GM12878 (cell line): ENCODE measurements at regions not wholly inside any gene's neighbourhood (a gene's known extent, or its start where the extent isn't known, plus 50 kb on each side); places are given as distances from the start of the nearest gene placed in this dataset.

Source experiments
- ATAC-seq: fragments of 200-7000 bp; cut with Tn5 transposase; 3 replicates; pipeline ENCODE4 v1.9.1; 2020; ENCODE audit warnings: mild to moderate bottlenecking, moderate library complexity
- BruUV-seq: library from RNA; stranded (reverse); fragments of 400-500 nt; replicated peaks from 2 replicates; lab custom pipeline; 2021; lab: Mats Ljungman, UMichigan
- CTCF ChIA-PET: fragments of 300-600 bp; sonication (Branson Sonifier 250); formaldehyde crosslinking; extraction: SDS; loops from one replicate; lab custom pipeline; 2021; ENCODE audit warnings: inconsistent platforms; lab: Yijun Ruan, JAX
- POLR2A ChIA-PET: fragments of 350-600 bp; formaldehyde crosslinking; extraction: SDS; loops from one replicate; lab custom pipeline; 2021; ENCODE audit warnings: inconsistent platforms; lab: Charles Lee
- RAD21 ChIA-PET: fragments of 300-600 bp; sonication (Branson Sonifier 250); formaldehyde crosslinking; loops from one replicate; lab custom pipeline; 2023; ENCODE audit warnings: antibody characterized with exemption; ENCODE audit not compliant: unreplicated experiment; lab: Charles Lee
- SMC1A ChIA-PET: fragments of 300-600 bp; sonication (Branson Sonifier 250); formaldehyde crosslinking; loops from one replicate; lab custom pipeline; 2023; ENCODE audit not compliant: unreplicated experiment, uncharacterized antibody; lab: Charles Lee
- DNase-seq: peaks from one replicate; pipeline ENCODE4 v3.0.0-alpha.2; 2011; ENCODE audit warnings: low read depth, low spot score
- FAIRE-seq: peaks from 3 replicates; lab custom pipeline; 2011; peaks lifted over from hg19 to GRCh38; lab: Jason Lieb, UNC
- H2AFZ ChIP-seq: 2 replicates; pipeline ENCODE4 v1.6.0; 2011; ENCODE audit warnings: low read depth, low read length, control low read depth; ENCODE audit not compliant: control insufficient read depth
- H3K27ac ChIP-seq: 2 replicates; pipeline ENCODE4 v1.5.1; 2011; ENCODE audit warnings: control low read depth; ENCODE audit not compliant: control insufficient read depth, insufficient read depth
- H3K27me3 ChIP-seq, 2 experiments: replicated peaks in 1 of 2; 2 replicates each; pipeline versions ENCODE4 v1.6.0 to v1.6.1; 2011; ENCODE audit warnings: low read length in 1 of 2; ENCODE audit not compliant: control insufficient read depth in 2 of 2, insufficient read depth in 2 of 2
- H3K36me3 ChIP-seq, 2 experiments: 2 replicates each; pipeline ENCODE4 v1.5.1; 2011; ENCODE audit warnings: low read length in 1 of 2; ENCODE audit not compliant: control insufficient read depth in 2 of 2, insufficient read depth in 2 of 2
- H3K4me1 ChIP-seq: 2 replicates; pipeline ENCODE4 v1.6.1; 2011; ENCODE audit warnings: mild to moderate bottlenecking, low read length, moderate library complexity, mixed read lengths; ENCODE audit not compliant: control insufficient read depth, insufficient read depth
- H3K4me2 ChIP-seq: 2 replicates; pipeline ENCODE4 v1.6.0; 2011; ENCODE audit warnings: control low read depth; ENCODE audit not compliant: control insufficient read depth, insufficient read depth
- H3K4me3 ChIP-seq: fragments of 200-600 bp; sonication (generic); 2 replicates; pipeline ENCODE4 v1.5.1; 2016
- H3K79me2 ChIP-seq: 2 replicates; pipeline ENCODE4 v1.6.0; 2011; ENCODE audit warnings: low read length; ENCODE audit not compliant: control insufficient read depth, insufficient read depth
- H3K9ac ChIP-seq: 2 replicates; pipeline ENCODE4 v1.8.0; 2011; ENCODE audit warnings: low read length, control low read depth, mixed read lengths; ENCODE audit not compliant: control insufficient read depth, insufficient read depth
- H3K9me3 ChIP-seq: replicated peaks from 3 replicates; pipeline ENCODE4 v1.5.1; 2011; ENCODE audit warnings: mild to moderate bottlenecking, low read length; ENCODE audit not compliant: control insufficient read depth, insufficient read depth
- H4K20me1 ChIP-seq: 2 replicates; pipeline ENCODE4 v1.6.0; 2011; ENCODE audit not compliant: control insufficient read depth, insufficient read depth
- BRCA1 ChIP-seq: IDR thresholded peaks from 2 replicates; pipeline ENCODE4 v1.6.1; 2011; ENCODE audit warnings: low read depth, low read length, improper control_type of control experiment
- CHD4 ChIP-seq: fragments of 200-600 bp; sonication (generic); IDR thresholded peaks from 2 replicates; pipeline ENCODE4 v1.6.1; 2016; ENCODE audit warnings: mild to moderate bottlenecking
- CREM ChIP-seq: IDR thresholded peaks from 2 replicates; pipeline ENCODE4 v1.6.1; 2014; ENCODE audit warnings: antibody characterized with exemption, low read depth
- EGR1 ChIP-seq, 2 experiments: IDR thresholded peaks; 1 replicate in 1 of 2; 2 replicates in 1 of 2; pipeline ENCODE4 v1.6.1; 2011 to 2012; ENCODE audit warnings: low read depth in 2 of 2, low read length in 2 of 2, borderline replicate concordance in 1 of 2, mild to moderate bottlenecking in 1 of 2, moderate library complexity in 1 of 2
- EZH2 ChIP-seq: IDR thresholded peaks from 2 replicates; pipeline ENCODE4 v1.6.1; 2012; ENCODE audit warnings: low read depth, mild to moderate bottlenecking, control low read depth, inconsistent platforms, low read length, borderline replicate concordance; ENCODE audit not compliant: control insufficient read depth
- GATAD2B ChIP-seq: fragments of 450-650 bp; conservative IDR thresholded peaks from 2 replicates; pipeline ENCODE4 v1.6.1; 2017; ENCODE audit warnings: low read depth, mild to moderate bottlenecking, moderate library complexity
- HDAC2 ChIP-seq: fragments of 200-600 bp; sonication (generic); IDR thresholded peaks from 2 replicates; pipeline ENCODE4 v1.6.1; 2017
- MYB ChIP-seq: fragments of 150-350 bp; IDR thresholded peaks from 2 replicates; pipeline ENCODE4 v1.6.1; 2014; ENCODE audit warnings: mild to moderate bottlenecking, low read depth, low read length, borderline replicate concordance
- PAX8 ChIP-seq: fragments of 450-650 bp; IDR thresholded peaks from 2 replicates; pipeline ENCODE4 v1.6.1; 2017; ENCODE audit warnings: mild to moderate bottlenecking, moderate library complexity
- PML ChIP-seq: IDR thresholded peaks from 2 replicates; pipeline ENCODE4 v1.6.1; 2012; ENCODE audit warnings: low read length, inconsistent platforms
- POLR2AphosphoS5 ChIP-seq: IDR thresholded peaks from 2 replicates; pipeline ENCODE4 v1.6.1; 2011; ENCODE audit warnings: mild to moderate bottlenecking, low read length, inconsistent platforms
- POU2F2 ChIP-seq: IDR thresholded peaks from 3 replicates; pipeline ENCODE4 v1.6.1; 2011; ENCODE audit warnings: low read depth, mild to moderate bottlenecking, low read length, borderline replicate concordance
- RFX5 ChIP-seq: IDR thresholded peaks from 2 replicates; pipeline ENCODE4 v1.6.1; 2011; ENCODE audit warnings: low read depth, low read length, improper control_type of control experiment
- SIX5 ChIP-seq: IDR thresholded peaks from 2 replicates; pipeline ENCODE4 v1.6.1; 2011; ENCODE audit warnings: mild to moderate bottlenecking, low read depth, low read length, moderate library complexity; ENCODE audit not compliant: severe bottlenecking
- SPI1 ChIP-seq: IDR thresholded peaks from 2 replicates; pipeline ENCODE4 v1.6.1; 2011; ENCODE audit warnings: low read depth, mild to moderate bottlenecking, low read length, moderate library complexity, borderline replicate concordance; ENCODE audit not compliant: insufficient read depth
- TCF12 ChIP-seq: IDR thresholded peaks from 2 replicates; pipeline ENCODE4 v1.6.1; 2011; ENCODE audit warnings: low read depth, mild to moderate bottlenecking, low read length
- YY1 ChIP-seq: IDR thresholded peaks from 2 replicates; pipeline ENCODE4 v1.6.1; 2011; ENCODE audit warnings: low read depth, mild to moderate bottlenecking, low read length
- WGBS: methylation state at CpG from one replicate; pipeline ENCODE4 v1.1.6; 2016; ENCODE audit warnings: low lambda C conversion rate; ENCODE audit not compliant: insufficient replicate concordance, insufficient coverage; ENCODE audit errors: missing lambda C conversion rate; 5-methylcytosine and 5-hydroxymethylcytosine counted together
- in situ Hi-C: fragments of 300-500 bp; cut with MboI; formaldehyde crosslinking; loops from 9 replicates; pipeline ENCODE4 v1.14.3; 2018; ENCODE audit warnings: mixed read lengths
- intact Hi-C: fragments of 100-400 bp; cut with micrococcal nuclease; formaldehyde crosslinking; loops from one replicate; pipeline ENCODE4 v1.14.2; 2022; ENCODE audit not compliant: unreplicated experiment
- TF ChIP-seq, protein P1 (sequence below): fragments of 450-650 bp; IDR thresholded peaks from 2 replicates; pipeline ENCODE4 v1.6.1; 2017; ENCODE audit warnings: mild to moderate bottlenecking
- TF ChIP-seq, protein P2 (sequence below): IDR thresholded peaks from 2 replicates; pipeline ENCODE4 v1.6.1; 2012; ENCODE audit warnings: low read depth, low read length, improper control_type of control experiment

DNA sequence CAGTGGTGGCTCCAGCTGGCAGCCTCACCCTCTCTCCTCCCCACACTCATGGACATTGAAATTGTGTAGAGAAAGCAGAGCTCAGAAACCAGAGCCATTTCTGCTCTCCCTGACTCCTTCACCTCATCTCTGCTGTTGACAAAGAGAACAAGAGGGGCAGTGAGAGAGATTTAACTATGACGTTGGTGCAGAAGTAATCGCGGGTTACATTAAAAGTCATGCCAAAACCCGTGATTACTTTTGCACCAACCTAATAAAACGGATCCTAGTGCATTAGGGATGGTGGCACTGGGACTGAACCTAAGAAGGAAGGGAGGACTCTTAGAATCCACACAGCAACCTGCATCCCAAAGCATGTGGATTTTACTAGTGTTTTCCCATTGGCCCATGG lies 113.3 kb upstream of the CDC42EP3 start:
- FAIRE-seq (no peak), DNase-seq (no peak), ATAC-seq (no peak)
- no peaks in the 10 kb centered on the region for H4K20me1 ChIP-seq
- TF ChIP-seq CHD4, result no peak
- TF ChIP-seq RFX5, result no peak
- no peak for TF ChIP-seq GATAD2B
- TF ChIP-seq SIX5, result no peak
- TF ChIP-seq YY1, result no peak
- TF ChIP-seq HDAC2, result no peak
- TF ChIP-seq PML, result no peak
- no peak for TF ChIP-seq TCF12
- no peak for TF ChIP-seq SPI1
- TF ChIP-seq EZH2, result no peak
- no peak for TF ChIP-seq CREM
- TF ChIP-seq PAX8, result no peak
- TF ChIP-seq POLR2AphosphoS5, result no peak
- no peak for TF ChIP-seq BRCA1
- TF ChIP-seq, protein P1, sequence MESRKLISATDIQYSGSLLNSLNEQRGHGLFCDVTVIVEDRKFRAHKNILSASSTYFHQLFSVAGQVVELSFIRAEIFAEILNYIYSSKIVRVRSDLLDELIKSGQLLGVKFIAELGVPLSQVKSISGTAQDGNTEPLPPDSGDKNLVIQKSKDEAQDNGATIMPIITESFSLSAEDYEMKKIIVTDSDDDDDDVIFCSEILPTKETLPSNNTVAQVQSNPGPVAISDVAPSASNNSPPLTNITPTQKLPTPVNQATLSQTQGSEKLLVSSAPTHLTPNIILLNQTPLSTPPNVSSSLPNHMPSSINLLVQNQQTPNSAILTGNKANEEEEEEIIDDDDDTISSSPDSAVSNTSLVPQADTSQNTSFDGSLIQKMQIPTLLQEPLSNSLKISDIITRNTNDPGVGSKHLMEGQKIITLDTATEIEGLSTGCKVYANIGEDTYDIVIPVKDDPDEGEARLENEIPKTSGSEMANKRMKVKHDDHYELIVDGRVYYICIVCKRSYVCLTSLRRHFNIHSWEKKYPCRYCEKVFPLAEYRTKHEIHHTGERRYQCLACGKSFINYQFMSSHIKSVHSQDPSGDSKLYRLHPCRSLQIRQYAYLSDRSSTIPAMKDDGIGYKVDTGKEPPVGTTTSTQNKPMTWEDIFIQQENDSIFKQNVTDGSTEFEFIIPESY, result no peak
- no peak for TF ChIP-seq MYB
- TF ChIP-seq POU2F2, result no peak
- TF ChIP-seq EGR1 (IDR thresholded peaks at IDR 0.05; ENCODE audit: borderline replicate concordance in 1 of 2, low read depth in 2 of 2, low read length in 2 of 2), result no peak
- TF ChIP-seq, protein P2, sequence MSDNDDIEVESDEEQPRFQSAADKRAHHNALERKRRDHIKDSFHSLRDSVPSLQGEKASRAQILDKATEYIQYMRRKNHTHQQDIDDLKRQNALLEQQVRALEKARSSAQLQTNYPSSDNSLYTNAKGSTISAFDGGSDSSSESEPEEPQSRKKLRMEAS, result no peak
- no peaks in the 10 kb centered on the region; the same call in 2 of the 3 replicates for H3K9me3 ChIP-seq
- WGBS, result 62% methylated on average over 5 of the region's 5 CpGs
- H3K79me2 ChIP-seq, result no peaks in the 10 kb centered on the region
- H3K36me3 ChIP-seq, result no peaks in the 10 kb centered on the region
- H3K27ac ChIP-seq, result no peak overlapping the region
- H3K4me3 ChIP-seq, result no peak overlapping the region
- no peak overlapping the region for H3K9ac ChIP-seq
- ChIA-PET SMC1A (interaction anchor here (0.8 to 1.1 kb wide), 2 partner anchors 34 to 369 kb away, joined by 3 read pairs; no protein-coding TSS in a partner anchor), POLR2A (interaction anchor here (0.6 kb wide), 1 partner anchor 627 kb away, joined by 3 read pairs; no protein-coding TSS in a partner anchor), RAD21 (interaction anchor here (0.9 kb wide), 1 partner anchor 93 kb away, joined by 3 read pairs; no protein-coding TSS in a partner anchor), CTCF (interaction anchor here (1.0 to 2.1 kb wide), 2 partner anchors 10 to 92 kb away, joined by 3 to 4 read pairs; no protein-coding TSS in a partner anchor)
- no peaks in the 10 kb centered on the region for H3K27me3 ChIP-seq
- no TSS peak for BruUV-seq
- intact Hi-C loops (no loop called here), in situ Hi-C loops (no loop called here)
- no peak overlapping the region for H2AFZ ChIP-seq
- H3K4me1 ChIP-seq, result no peaks in the 10 kb centered on the region
- H3K4me2 ChIP-seq, result no peak overlapping the region
